HT1080 (cell line): ENCODE measurements at regions not wholly inside any gene's neighbourhood (a gene's known extent, or its start where the extent isn't known, plus 50 kb on each side); places are given as distances from the start of the nearest gene placed in this dataset.
"Not testable (repeated sequence)": the region's sequence is repeated elsewhere in the genome, so short reads cannot be mapped to it uniquely, and the experiment has no call there.

ENCODE experiments used
- DNase-seq: peaks from one replicate; pipeline ENCODE4 v3.0.0-alpha.2; 2015; ENCODE audit warnings: low read depth

- DNase-seq, result peak; percentile 56
Observed at GRCh38 chr21:5128261-5128660, 5393.1 kb upstream of the TPTE start.

- DNase-seq, result not testable (repeated sequence)
Observed at GRCh38 chr21:5133824-5134223, 5387.6 kb upstream of the TPTE start.

- not testable (repeated sequence) for DNase-seq
Observed at GRCh38 chr21:5136406-5136805, 5385.0 kb upstream of the TPTE start.

GRCh38 chr21:5137006-5137405 is 5384.4 kb upstream of the TPTE start:
- not testable (repeated sequence) for DNase-seq

DNA sequence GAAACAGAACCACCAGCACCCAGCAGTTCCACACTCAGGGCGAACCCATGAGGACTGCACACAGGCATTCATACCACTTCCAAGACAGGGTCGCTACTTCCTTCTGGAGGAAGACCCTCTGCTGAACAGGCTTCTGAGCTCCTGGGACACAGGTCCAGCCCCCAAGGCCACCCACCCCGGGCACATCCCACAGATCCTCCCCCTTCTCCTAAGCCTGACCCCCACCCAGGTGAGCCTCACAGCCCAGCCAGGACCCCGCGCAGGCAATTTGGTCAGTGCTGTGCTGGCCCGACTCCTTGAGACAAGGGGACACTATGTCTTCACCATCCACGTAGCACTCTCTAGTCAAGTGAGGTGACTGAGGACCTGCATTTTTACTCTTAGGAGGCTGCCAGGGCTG is 5382.7 kb upstream of the TPTE start:
- DNase-seq, result not testable (repeated sequence)

GRCh38 chr21:5139528-5139927 is 5381.9 kb upstream of the TPTE start:
- not testable (repeated sequence) for DNase-seq

GRCh38 chr21:5143011-5143410 is 5378.4 kb upstream of the TPTE start:
- not testable (repeated sequence) for DNase-seq

DNA sequence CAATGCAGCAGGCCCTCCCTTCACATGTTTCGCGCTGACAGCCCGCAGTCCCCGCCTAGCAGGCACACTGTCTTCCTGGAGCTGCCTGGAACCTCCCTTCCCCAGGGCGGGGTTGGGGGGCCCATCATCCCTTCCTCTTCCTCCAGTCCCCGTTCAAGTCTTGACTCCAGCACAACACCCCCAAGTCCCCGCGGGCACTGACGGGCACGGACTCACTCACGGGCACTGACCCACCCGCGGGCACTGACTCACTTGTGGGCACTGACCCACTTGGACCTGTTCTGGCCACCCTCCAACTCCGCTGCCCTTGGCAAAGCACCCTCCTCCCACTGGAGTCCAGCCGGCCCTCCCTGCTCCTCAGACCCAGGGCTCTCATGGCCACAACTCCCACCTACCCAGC is 5376.7 kb upstream of the TPTE start:
- DNase-seq, result not testable (repeated sequence)

DNA sequence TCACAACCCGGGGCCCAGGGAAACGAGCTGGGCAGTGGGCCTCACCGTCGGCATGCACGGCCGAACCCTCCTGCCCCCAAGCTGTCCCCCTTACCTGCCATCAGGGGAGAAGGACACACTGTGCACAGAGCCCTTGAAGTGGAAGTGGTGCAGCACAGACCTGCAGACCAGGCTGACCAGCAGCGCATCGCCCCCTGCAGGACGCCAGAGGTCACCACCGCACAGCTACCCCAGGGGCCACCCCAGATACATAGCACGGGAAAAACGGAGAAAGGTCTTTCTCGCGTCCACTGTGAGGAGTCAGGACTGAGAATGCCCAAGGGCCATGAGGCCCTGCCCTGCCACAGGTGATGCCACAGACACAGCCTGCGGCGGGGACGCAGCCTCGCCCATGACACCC is 5373.7 kb upstream of the TPTE start:
- not testable (repeated sequence) for DNase-seq

DNA sequence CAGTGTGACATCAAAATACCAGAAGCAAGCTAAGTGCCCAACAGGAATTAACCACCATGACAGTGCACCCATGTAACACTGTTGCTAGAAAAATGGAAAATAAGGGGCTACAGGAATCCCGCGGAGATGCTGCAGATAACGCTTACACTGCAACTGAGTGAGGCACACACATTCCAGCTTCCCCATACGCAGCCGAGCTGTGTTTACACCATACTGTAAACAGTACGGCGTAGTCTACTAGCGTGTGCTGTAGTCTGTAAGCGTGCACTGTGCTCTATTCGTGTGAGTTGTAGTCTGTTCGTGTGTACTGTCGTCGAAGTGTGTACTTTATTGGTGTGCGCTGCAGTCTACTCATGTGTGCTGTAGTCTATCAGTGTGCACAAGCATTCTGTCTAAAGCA is 5372.2 kb upstream of the TPTE start:
- not testable (repeated sequence) for DNase-seq

- not testable (repeated sequence) for DNase-seq
Observed at GRCh38 chr21:5153842-5154640, 5367.3 kb upstream of the TPTE start.

DNA sequence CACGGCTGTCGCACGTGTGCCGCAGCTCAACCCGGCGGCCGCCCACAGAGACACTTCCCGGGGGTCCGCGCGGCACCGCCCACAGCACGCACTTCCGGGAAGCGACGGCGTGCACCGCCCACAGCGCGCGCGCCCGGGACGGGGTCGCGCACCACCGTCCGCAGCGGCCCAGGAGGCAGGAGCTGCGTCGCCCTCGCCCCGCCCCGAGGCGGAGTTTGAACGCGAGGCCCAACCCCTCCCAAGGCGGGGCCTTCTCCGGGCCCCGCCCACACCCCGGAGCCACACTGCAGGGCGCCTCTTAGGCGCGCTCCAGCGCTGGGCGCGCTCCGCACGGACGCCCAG is 5366.8 kb upstream of the TPTE start:
- DNase-seq, result peak; percentile 68

DNA sequence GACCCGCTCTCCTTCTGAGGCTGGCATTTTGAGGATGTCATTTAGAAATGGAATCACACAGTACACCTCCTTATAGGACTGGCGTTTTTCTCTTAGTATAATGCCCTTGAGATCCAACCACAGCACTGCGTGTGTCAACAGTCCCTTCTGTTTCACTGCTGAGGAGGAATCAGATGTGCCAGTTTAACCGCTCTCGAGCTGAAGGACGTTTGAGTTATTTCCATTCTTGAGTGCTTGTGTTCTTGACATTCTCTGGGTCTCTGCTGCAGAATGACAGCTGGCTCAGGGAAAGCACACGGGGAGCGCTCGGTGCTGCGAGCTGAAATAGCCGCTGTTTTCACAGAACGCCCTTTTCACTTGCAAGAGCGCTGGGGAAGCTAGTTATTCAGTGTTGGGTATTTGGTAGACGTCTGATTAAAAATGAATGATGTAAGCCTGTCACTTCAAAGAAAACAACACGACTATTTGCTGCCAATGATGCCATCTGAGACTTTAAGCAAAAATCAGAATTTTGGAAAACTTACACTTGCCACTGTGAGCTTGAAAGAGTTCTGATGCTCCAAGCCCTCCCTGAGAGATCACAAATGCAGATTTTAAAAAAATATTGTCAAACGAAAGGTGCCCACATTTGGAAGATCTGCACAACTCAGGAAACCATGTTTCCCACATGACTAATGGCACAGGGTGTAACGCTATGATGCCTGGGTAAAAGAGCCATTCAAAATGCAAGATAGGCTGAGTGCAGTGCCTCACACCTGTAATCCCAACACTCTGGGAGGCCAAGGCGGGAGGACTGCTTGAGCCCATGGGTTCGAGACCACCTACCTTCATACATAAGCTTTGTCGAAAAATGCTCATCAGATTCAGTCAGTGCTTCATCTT is 5358.4 kb upstream of the TPTE start:
- not testable (repeated sequence) for DNase-seq

DNA sequence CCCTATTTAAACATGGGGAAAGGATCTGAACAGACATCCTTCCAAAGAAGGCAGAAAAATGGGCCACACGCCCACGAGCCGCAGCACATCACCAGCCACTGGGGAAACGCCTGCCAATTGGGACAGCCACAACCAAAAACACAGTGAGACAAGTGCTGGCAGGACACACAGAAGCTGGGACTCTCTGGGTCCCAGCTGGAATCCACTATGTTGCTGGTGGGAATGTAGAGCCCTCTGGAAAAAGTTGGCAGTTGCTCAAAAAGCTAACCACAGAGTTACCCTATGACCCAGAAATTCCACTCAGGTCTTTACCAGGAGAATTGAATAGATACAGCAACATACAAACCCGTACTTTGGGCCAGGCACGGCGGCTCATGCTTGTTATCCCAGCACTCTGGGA is 5355.6 kb upstream of the TPTE start:
- DNase-seq, result not testable (repeated sequence)
